Prostate gland (tissue), 2 donors: ENCODE measurements at regions not wholly inside any gene's neighbourhood (a gene's known extent, or its start where the extent isn't known, plus 50 kb on each side); places are given as distances from the start of the nearest gene placed in this dataset.

Experiments used
- DNase-seq: peaks from one replicate; pipeline ENCODE4 v3.0.0-alpha.2; 2019; ENCODE audit warnings: low spot score
- H3K27ac ChIP-seq, 2 donors: fragments of 200-600 bp; sonication (generic); 2 replicates each; pipeline ENCODE4 v1.5.1; 2017 to 2019
- H3K27me3 ChIP-seq: fragments of 200-600 bp; sonication (generic); replicated peaks from 2 replicates; pipeline ENCODE4 v1.5.1; 2019; ENCODE audit not compliant: insufficient read depth
- H3K36me3 ChIP-seq, 2 donors: fragments of 200-600 bp; sonication (generic); 1 replicate in 1 of 2; 2 replicates in 1 of 2; pipeline versions ENCODE4 v1.5.1 to v1.8.1; 2017 to 2019
- H3K4me1 ChIP-seq: fragments of 200-600 bp; sonication (generic); replicated peaks from 2 replicates; pipeline ENCODE4 v1.5.1; 2019
- H3K4me3 ChIP-seq, 2 donors: fragments of 200-600 bp; sonication (generic); 2 replicates each; pipeline ENCODE4 v1.5.1; 2017 to 2019
- H3K9me3 ChIP-seq: fragments of 200-600 bp; sonication (generic); 2 replicates; pipeline ENCODE4 v1.5.1; 2017
- CTCF ChIP-seq, 4 experiments: fragments of 200-600 bp in 2 of 4; fragments of 450-650 bp in 2 of 4; sonication (generic) in 2 of 4; IDR thresholded peaks; 1 replicate in 3 of 4; 2 replicates in 1 of 4; pipeline ENCODE4 v1.5.1; 2016 to 2019; ENCODE audit warnings: antibody characterized with exemption in 4 of 4, mild to moderate bottlenecking in 2 of 4, moderate library complexity in 2 of 4
- POLR2A ChIP-seq: fragments of 450-650 bp; IDR thresholded peaks from one replicate; pipeline ENCODE4 v1.6.1; 2016; ENCODE audit warnings: antibody characterized with exemption, mild to moderate bottlenecking
- POLR2AphosphoS5 ChIP-seq: sonication (generic); formaldehyde crosslinking; IDR thresholded peaks from one replicate; pipeline ENCODE4 v1.6.1; 2017; ENCODE audit warnings: antibody characterized with exemption
- WGBS: methylation state at CpG from one replicate; pipeline ENCODE4 v1.1.5; 2018; 5-methylcytosine and 5-hydroxymethylcytosine counted together
- intact Hi-C: fragments of 100-400 bp; cut with DNase I; formaldehyde crosslinking; loops from one replicate; pipeline ENCODE4 v1.14.2; 2022

- Histone ChIP-seq H3K36me3 (no peaks in the 10 kb centered on the region), H3K4me3 (no peak overlapping the region), H3K9me3 (no peaks in the 10 kb centered on the region), H3K27me3 (no peaks in the 10 kb centered on the region), H3K4me1 (no peaks in the 10 kb centered on the region), H3K27ac (no peak overlapping the region)
- no peak for DNase-seq
- TF ChIP-seq POLR2AphosphoS5, result no peak
- no peak for TF ChIP-seq POLR2A
- no peak for TF ChIP-seq CTCF (IDR thresholded peaks at IDR 0.05)
- intact Hi-C loops, result no loop called here
- 22% methylated on average over 2 of the region's 2 CpGs for WGBS
These were observed 91.7 kb upstream of the KCNQ5 start for GRCh38 chr6:72530152-72530551.

DNA sequence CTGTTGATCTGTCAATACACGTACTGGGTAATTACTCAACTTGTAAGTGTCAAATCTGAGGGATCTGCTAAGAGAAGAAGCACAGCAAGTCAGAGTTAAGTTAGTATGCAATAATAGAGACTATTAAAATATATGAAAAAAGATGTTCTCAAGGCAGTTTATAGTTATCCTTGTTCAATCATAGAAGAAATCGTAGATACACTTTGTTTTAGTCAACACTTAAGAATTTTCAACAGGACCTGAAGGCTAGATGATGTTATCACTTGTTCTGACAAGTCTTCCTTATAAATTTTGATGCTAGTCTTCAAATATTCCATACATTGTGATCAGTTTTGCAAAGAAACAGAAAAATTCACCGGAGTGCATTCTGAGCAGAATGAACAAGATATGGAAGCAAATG lies 91.1 kb upstream of the KCNQ5 start:
- H3K36me3 ChIP-seq, result no peaks in the 10 kb centered on the region
- no peaks in the 10 kb centered on the region for H3K4me1 ChIP-seq
- intact Hi-C loops, result no loop called here
- WGBS, result 54% methylated on average over 3 of the region's 3 CpGs
- TF ChIP-seq POLR2A (no peak), CTCF (IDR thresholded peaks at IDR 0.05) (no peak), POLR2AphosphoS5 (no peak)
- no peaks in the 10 kb centered on the region for H3K27me3 ChIP-seq
- no peak overlapping the region for H3K4me3 ChIP-seq
- DNase-seq, result no peak
- no peaks in the 10 kb centered on the region for H3K9me3 ChIP-seq
- no peak overlapping the region for H3K27ac ChIP-seq

DNA sequence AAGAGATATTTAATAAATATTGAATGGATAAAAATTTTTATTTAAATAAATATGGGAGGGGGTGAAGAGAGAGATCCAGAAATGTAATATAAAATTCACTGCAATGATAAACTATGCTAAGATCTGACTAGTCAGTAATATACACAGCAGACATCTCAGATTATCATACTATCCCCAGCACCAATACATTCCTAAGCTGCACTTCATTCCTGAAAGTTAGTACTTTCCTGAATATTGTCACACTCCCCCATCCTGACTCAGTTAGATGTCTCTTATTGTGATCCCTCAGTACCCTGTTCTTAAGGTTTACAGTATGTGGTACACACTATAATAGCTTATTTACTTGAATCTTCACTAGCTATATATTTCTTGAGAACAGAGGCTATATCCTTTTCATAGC lies 88.3 kb upstream of the KCNQ5 start:
- Histone ChIP-seq H3K27me3 (no peaks in the 10 kb centered on the region), H3K9me3 (no peaks in the 10 kb centered on the region), H3K27ac (no peak overlapping the region), H3K4me3 (no peak overlapping the region), H3K36me3 (no peaks in the 10 kb centered on the region), H3K4me1 (no peaks in the 10 kb centered on the region)
- no peak for DNase-seq
- intact Hi-C loops, result no loop called here
- TF ChIP-seq POLR2A (no peak), CTCF (IDR thresholded peaks at IDR 0.05) (no peak), POLR2AphosphoS5 (no peak)

DNA sequence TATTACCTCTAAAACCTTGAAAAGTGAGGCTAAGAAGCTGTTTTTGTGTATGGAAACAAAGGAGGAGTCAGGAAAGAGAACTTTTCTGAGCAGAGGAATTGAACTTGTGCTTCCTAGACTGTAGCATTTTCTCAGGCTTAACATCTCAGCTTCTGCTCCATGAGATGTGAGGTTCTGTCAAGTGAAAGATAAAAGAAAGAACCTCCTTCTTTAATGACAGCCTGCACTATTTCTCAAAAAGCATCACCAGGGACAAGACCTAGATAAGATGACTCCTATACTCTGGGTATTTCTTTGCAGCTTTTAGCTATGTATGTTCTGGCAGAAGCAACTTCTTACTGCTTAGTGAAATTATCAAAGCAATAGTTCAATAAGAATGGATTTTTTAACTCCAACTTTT lies 87.6 kb upstream of the KCNQ5 start:
- H3K36me3 ChIP-seq, result no peaks in the 10 kb centered on the region
- H3K27me3 ChIP-seq, result no peaks in the 10 kb centered on the region
- no peaks in the 10 kb centered on the region for H3K9me3 ChIP-seq
- no peak overlapping the region for H3K4me3 ChIP-seq
- DNase-seq, result no peak
- intact Hi-C loops, result no loop called here
- no peaks in the 10 kb centered on the region for H3K4me1 ChIP-seq
- TF ChIP-seq POLR2AphosphoS5 (no peak), CTCF (IDR thresholded peaks at IDR 0.05) (no peak), POLR2A (no peak)
- H3K27ac ChIP-seq, result no peak overlapping the region

DNA sequence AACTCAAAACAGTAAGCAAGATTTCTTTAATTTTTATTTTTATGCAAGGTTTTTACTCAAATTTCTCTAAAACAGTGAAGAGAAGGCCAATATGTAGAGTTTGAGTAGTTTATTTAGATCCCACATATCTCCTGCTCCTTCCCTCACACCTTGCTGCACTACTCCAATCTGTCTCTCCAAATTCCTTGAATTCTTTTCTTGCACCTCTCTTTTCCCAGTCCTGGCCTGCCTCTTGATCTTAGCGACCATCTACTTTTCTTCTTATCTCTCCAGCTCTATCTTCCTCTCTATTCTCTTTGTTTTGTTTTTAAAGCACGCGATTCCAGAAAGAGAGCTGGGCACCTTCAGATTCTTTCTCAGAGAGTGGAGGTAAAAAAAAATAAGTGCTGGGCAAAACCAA lies 86.7 kb upstream of the KCNQ5 start:
- Histone ChIP-seq H3K9me3 (peaks cover 4% of the 10 kb centered on the region), H3K4me1 (no peaks in the 10 kb centered on the region), H3K27ac (no peak overlapping the region), H3K36me3 (no peaks in the 10 kb centered on the region), H3K27me3 (no peaks in the 10 kb centered on the region), H3K4me3 (no peak overlapping the region)
- TF ChIP-seq POLR2A (no peak), CTCF (IDR thresholded peaks at IDR 0.05) (no peak), POLR2AphosphoS5 (no peak)
- DNase-seq, result no peak
- intact Hi-C loops, result no loop called here
- 49% methylated on average over 3 of the region's 3 CpGs for WGBS
